AG04450 (cell line): ENCODE measurements at regions not wholly inside any gene's neighbourhood (a gene's known extent, or its start where the extent isn't known, plus 50 kb on each side); places are given as distances from the start of the nearest gene placed in this dataset.
"Not testable (repeated sequence)": the region's sequence is repeated elsewhere in the genome, so short reads cannot be mapped to it uniquely, and the experiment has no call there.

ENCODE experiments used
- CTCF ChIA-PET: fragments of 300-600, 350-600 bp; formaldehyde crosslinking; extraction: SDS; loops from one replicate; lab custom pipeline; 2022; ENCODE audit warnings: antibody characterized with exemption, inconsistent platforms; lab: Charles Lee
- POLR2A ChIA-PET: fragments of 350-600 bp; formaldehyde crosslinking; extraction: SDS; loops from one replicate; lab custom pipeline; 2021; ENCODE audit warnings: antibody characterized with exemption, inconsistent platforms; lab: Yijun Ruan, JAX
- DNase-seq: peaks from one replicate; pipeline ENCODE4 v3.0.0-alpha.2; 2011; ENCODE audit warnings: low read depth, low spot score
- H3K27ac ChIP-seq: one replicate; pipeline ENCODE4 v1.5.1; 2012; ENCODE audit warnings: low read depth, low read length, control low read depth
- H3K27me3 ChIP-seq: one replicate; pipeline ENCODE4 v1.6.0; 2012; ENCODE audit warnings: low read length; ENCODE audit not compliant: control insufficient read depth, insufficient read depth
- H3K4me3 ChIP-seq: 2 replicates; pipeline ENCODE4 v1.5.1; 2011; ENCODE audit warnings: mild to moderate bottlenecking, low read depth, low read length, control low read depth
- H3K9me3 ChIP-seq: 2 replicates; pipeline ENCODE4 v1.5.1; 2012; ENCODE audit warnings: low read length; ENCODE audit not compliant: control insufficient read depth, insufficient read depth
- TF ChIP-seq, protein P1 (sequence below): IDR thresholded peaks from 2 replicates; pipeline ENCODE4 v1.5.1; 2011; ENCODE audit warnings: low read depth, low read length, control low read depth, inconsistent platforms

GRCh38 chr11:97087419-97087818 lies 697.6 kb downstream of the JRKL start:
- no peak for DNase-seq
- POLR2A ChIA-PET: no interaction called here
- CTCF ChIA-PET: no interaction called here

DNA sequence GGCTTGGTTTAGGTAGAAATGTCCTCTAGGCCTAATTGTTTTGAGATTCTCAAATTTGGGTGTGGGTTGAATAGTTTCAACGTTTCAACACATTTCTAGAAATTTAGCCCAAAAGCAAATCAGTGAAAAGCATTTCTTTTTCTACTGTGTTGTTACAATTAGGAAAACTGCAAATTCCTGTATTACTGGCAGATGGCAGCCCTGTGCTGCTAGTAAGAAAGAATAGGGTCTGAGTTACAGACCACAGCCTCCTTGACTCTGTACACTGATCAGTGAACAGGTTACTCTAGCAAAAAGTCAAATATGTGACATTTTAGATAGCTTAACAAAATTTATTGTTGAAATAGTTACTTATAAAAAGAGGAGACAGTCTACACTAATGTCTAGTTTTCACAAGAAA lies 703.0 kb downstream of the JRKL start:
- no peak overlapping the region for H3K27ac ChIP-seq
- H3K27me3 ChIP-seq: no peaks in the 10 kb centered on the region
- CTCF ChIA-PET: no interaction called here
- DNase-seq: no peak
- peaks cover 15% of the 10 kb centered on the region for H3K9me3 ChIP-seq
- H3K4me3 ChIP-seq: no peak overlapping the region
- POLR2A ChIA-PET: no interaction called here
- TF ChIP-seq, protein P1, sequence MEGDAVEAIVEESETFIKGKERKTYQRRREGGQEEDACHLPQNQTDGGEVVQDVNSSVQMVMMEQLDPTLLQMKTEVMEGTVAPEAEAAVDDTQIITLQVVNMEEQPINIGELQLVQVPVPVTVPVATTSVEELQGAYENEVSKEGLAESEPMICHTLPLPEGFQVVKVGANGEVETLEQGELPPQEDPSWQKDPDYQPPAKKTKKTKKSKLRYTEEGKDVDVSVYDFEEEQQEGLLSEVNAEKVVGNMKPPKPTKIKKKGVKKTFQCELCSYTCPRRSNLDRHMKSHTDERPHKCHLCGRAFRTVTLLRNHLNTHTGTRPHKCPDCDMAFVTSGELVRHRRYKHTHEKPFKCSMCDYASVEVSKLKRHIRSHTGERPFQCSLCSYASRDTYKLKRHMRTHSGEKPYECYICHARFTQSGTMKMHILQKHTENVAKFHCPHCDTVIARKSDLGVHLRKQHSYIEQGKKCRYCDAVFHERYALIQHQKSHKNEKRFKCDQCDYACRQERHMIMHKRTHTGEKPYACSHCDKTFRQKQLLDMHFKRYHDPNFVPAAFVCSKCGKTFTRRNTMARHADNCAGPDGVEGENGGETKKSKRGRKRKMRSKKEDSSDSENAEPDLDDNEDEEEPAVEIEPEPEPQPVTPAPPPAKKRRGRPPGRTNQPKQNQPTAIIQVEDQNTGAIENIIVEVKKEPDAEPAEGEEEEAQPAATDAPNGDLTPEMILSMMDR: no peak

More at GRCh38 chr11:97087419-97087818, 697.6 kb downstream of the JRKL start:
- H3K4me3 ChIP-seq: no peak overlapping the region
- H3K27ac ChIP-seq: no peak overlapping the region
- TF ChIP-seq, protein P1: no peak
- peaks cover 6% of the 10 kb centered on the region for H3K9me3 ChIP-seq
- no peaks in the 10 kb centered on the region for H3K27me3 ChIP-seq

GRCh38 chr11:97102180-97102579 lies 712.4 kb downstream of the JRKL start:
- DNase-seq, H3K27ac ChIP-seq, POLR2A ChIA-PET, H3K4me3 ChIP-seq, CTCF ChIA-PET, H3K27me3 ChIP-seq: not testable (repeated sequence)
- peaks cover 12% of the 10 kb centered on the region; the same call in 1 of the 2 replicates for H3K9me3 ChIP-seq

- no peak overlapping the region for H3K4me3 ChIP-seq
- ChIA-PET CTCF (no interaction called here), POLR2A (no interaction called here)
- DNase-seq: no peak
- TF ChIP-seq, protein P1: no peak
- no peaks in the 10 kb centered on the region for H3K27me3 ChIP-seq
- no peak overlapping the region for H3K27ac ChIP-seq
- peaks cover 3% of the 10 kb centered on the region; the same call in 1 of the 2 replicates for H3K9me3 ChIP-seq
Measured at GRCh38 chr11:97107604-97108003, 717.8 kb downstream of the JRKL start.

DNA sequence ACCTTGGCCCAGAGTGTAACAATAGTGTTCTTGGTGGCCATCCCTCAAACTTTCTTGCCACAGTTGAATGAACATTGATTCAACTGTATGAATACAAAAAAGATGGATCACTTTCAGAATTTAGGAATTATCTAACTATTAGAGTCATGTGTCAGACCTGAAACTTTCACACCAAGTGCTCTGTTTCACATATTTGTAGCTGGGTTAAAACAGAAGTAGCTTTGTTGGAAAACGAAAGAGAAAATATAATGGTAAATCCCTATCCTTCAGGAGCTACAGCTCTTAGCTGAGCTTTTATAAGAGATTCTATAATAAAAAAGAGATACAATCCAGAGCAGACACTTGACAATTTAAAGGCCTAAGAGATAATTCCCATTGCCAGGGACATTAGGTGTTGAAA lies 719.3 kb downstream of the JRKL start:
- ChIA-PET POLR2A (no interaction called here), CTCF (no interaction called here)
- no peak for DNase-seq
- Histone ChIP-seq H3K27me3 (no peaks in the 10 kb centered on the region), H3K9me3 (peaks cover 3% of the 10 kb centered on the region; the same call in 1 of the 2 replicates), H3K4me3 (no peak overlapping the region), H3K27ac (no peak overlapping the region)
- TF ChIP-seq, protein P1: no peak

GRCh38 chr11:97110376-97110775 lies 720.6 kb downstream of the JRKL start:
- CTCF ChIA-PET: no interaction called here
- POLR2A ChIA-PET: no interaction called here
- no peak overlapping the region for H3K27ac ChIP-seq
- H3K9me3 ChIP-seq: peaks cover 3% of the 10 kb centered on the region; the same call in 1 of the 2 replicates
- TF ChIP-seq, protein P1: no peak
- H3K4me3 ChIP-seq: no peak overlapping the region
- no peak for DNase-seq
- H3K27me3 ChIP-seq: no peaks in the 10 kb centered on the region
